HPDE6-E6E7 (cell line): ENCODE measurements at regions not wholly inside any gene's neighbourhood (a gene's known extent, or its start where the extent isn't known, plus 50 kb on each side); places are given as distances from the start of the nearest gene placed in this dataset.

Source experiments
- DNase-seq: peaks from one replicate; pipeline ENCODE4 v3.0.0; 2011; ENCODE audit warnings: missing footprints; ENCODE audit errors: extremely low spot score

- no peak for DNase-seq
These were observed 239.2 kb downstream of the MSRB3 start for GRCh38 chr12:65517656-65518210.

- DNase-seq = no peak
These were observed 240.3 kb downstream of the MSRB3 start for GRCh38 chr12:65518771-65519170.

- DNase-seq = no peak
These were observed 242.2 kb downstream of the MSRB3 start for GRCh38 chr12:65520658-65521057.

- DNase-seq = no peak
These were observed 244.7 kb downstream of the MSRB3 start for GRCh38 chr12:65522956-65523860.

GRCh38 chr12:65524666-65525065 is 246.2 kb downstream of the MSRB3 start:
- DNase-seq = no peak

- no peak for DNase-seq
These were observed 247.1 kb downstream of the MSRB3 start for GRCh38 chr12:65525491-65526141.

GRCh38 chr12:65526311-65526710 is 247.8 kb downstream of the MSRB3 start:
- DNase-seq = no peak

- DNase-seq = no peak
These were observed 249.6 kb downstream of the MSRB3 start for GRCh38 chr12:65528127-65528526.

GRCh38 chr12:65529106-65529505 is 250.6 kb downstream of the MSRB3 start:
- no peak for DNase-seq

GRCh38 chr12:65529771-65530435 is 251.4 kb downstream of the MSRB3 start:
- no peak for DNase-seq

GRCh38 chr12:65532162-65532561 is 253.7 kb downstream of the MSRB3 start:
- DNase-seq = no peak

GRCh38 chr12:65532764-65533163 is 254.3 kb downstream of the MSRB3 start:
- DNase-seq = no peak

- no peak for DNase-seq
These were observed 254.8 kb downstream of the MSRB3 start for GRCh38 chr12:65533177-65533883.

GRCh38 chr12:65534238-65534841 is 255.9 kb downstream of the MSRB3 start:
- DNase-seq = no peak

GRCh38 chr12:65535946-65536345 is 257.5 kb downstream of the MSRB3 start:
- DNase-seq = no peak

GRCh38 chr12:65536351-65536750 is 257.9 kb downstream of the MSRB3 start:
- no peak for DNase-seq

- DNase-seq = peak; percentile 64
These were observed 258.6 kb downstream of the MSRB3 start for GRCh38 chr12:65536876-65537681.

- no peak for DNase-seq
These were observed 259.5 kb downstream of the MSRB3 start for GRCh38 chr12:65537978-65538377.

- no peak for DNase-seq
These were observed 260.5 kb downstream of the MSRB3 start for GRCh38 chr12:65539023-65539422.

GRCh38 chr12:65540140-65540539 is 261.7 kb downstream of the MSRB3 start:
- DNase-seq = no peak
